ENCODE measurements at regions not wholly inside any gene's neighbourhood (a gene's known extent, or its start where the extent isn't known, plus 50 kb on each side); places are given as distances from the start of the nearest gene placed in this dataset.

GRCh38 chr6:14703586-14703985 is 542.3 kb upstream of the JARID2 start:
- H3K9me3 ChIP-seq (replicated peaks; ENCODE audit: control insufficient read depth, insufficient read depth, low read length), result no peaks in the 10 kb centered on the region; the same call in 2 of the 3 replicates
- WGBS (ENCODE audit: insufficient coverage, insufficient replicate concordance, low lambda C conversion rate, missing lambda C conversion rate), result 62% methylated on average over 5 of the region's 5 CpGs
- in situ Hi-C loops (cut with MboI) (no loop called here), intact Hi-C loops (cut with micrococcal nuclease; ENCODE audit: unreplicated experiment) (no loop called here)
- no TSS peak for BruUV-seq (replicated peaks)
- POLR2A ChIA-PET, result no interaction called here
- FAIRE-seq (no peak), ATAC-seq (no peak), DNase-seq (ENCODE audit: low read depth, low spot score) (no peak)
- H3K4me1 ChIP-seq (ENCODE audit: control insufficient read depth, insufficient read depth, low read length), result no peaks in the 10 kb centered on the region
- TF ChIP-seq TCF12 (IDR thresholded peaks at IDR 0.05; ENCODE audit: low read depth, low read length), result no peak
- no peak for TF ChIP-seq PAX8 (IDR thresholded peaks at IDR 0.05)
- TF ChIP-seq, protein P1, sequence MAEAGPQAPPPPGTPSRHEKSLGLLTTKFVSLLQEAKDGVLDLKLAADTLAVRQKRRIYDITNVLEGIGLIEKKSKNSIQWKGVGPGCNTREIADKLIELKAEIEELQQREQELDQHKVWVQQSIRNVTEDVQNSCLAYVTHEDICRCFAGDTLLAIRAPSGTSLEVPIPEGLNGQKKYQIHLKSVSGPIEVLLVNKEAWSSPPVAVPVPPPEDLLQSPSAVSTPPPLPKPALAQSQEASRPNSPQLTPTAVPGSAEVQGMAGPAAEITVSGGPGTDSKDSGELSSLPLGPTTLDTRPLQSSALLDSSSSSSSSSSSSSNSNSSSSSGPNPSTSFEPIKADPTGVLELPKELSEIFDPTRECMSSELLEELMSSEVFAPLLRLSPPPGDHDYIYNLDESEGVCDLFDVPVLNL (IDR thresholded peaks at IDR 0.05; ENCODE audit: low read depth, low read length), result no peak
- no peak for TF ChIP-seq JUNB (IDR thresholded peaks at IDR 0.05)
- no peak for TF ChIP-seq SIX5 (IDR thresholded peaks at IDR 0.05; ENCODE audit: low read depth, low read length, severe bottlenecking)
- TF ChIP-seq NR2C2 (IDR thresholded peaks at IDR 0.05; ENCODE audit: borderline replicate concordance, control insufficient read depth, insufficient read length, low read depth), result no peak
- TF ChIP-seq STAT3 (IDR thresholded peaks at IDR 0.05; ENCODE audit: low read depth, low read length), result no peak
- no peak for TF ChIP-seq NR2C1 (IDR thresholded peaks at IDR 0.05)
- TF ChIP-seq CBFB (IDR thresholded peaks at IDR 0.05; ENCODE audit: low read depth), result no peak
- no peak for TF ChIP-seq TARDBP (IDR thresholded peaks at IDR 0.05; ENCODE audit: borderline replicate concordance)
- TF ChIP-seq PAX5 (IDR thresholded peaks at IDR 0.05; ENCODE audit: borderline replicate concordance, low read depth, low read length), result no peak
- no peak for TF ChIP-seq IRF4 (IDR thresholded peaks at IDR 0.05; ENCODE audit: low read depth, low read length)
- no peak overlapping the region for H3K27ac ChIP-seq (ENCODE audit: control insufficient read depth, insufficient read depth)
- no peaks in the 10 kb centered on the region; the same call in 1 of the 2 replicates for H4K20me1 ChIP-seq (ENCODE audit: control insufficient read depth, insufficient read depth)
- no peaks in the 10 kb centered on the region for H3K36me3 ChIP-seq (ENCODE audit: control insufficient read depth in 2 of 2, insufficient read depth in 2 of 2, low read length in 1 of 2)
- H3K4me3 ChIP-seq, result no peak overlapping the region
- no peak overlapping the region for H3K4me2 ChIP-seq (ENCODE audit: control insufficient read depth, insufficient read depth)
- SMC1A ChIA-PET (ENCODE audit: uncharacterized antibody, unreplicated experiment), result interaction anchor here (0.9 to 1.9 kb wide), 6 partner anchors 11 to 58 kb away, joined by 3 to 5 read pairs (median 3); no protein-coding TSS in a partner anchor
- H2AFZ ChIP-seq (ENCODE audit: control insufficient read depth, low read depth, low read length), result no peak overlapping the region
- H3K9ac ChIP-seq (ENCODE audit: control insufficient read depth, insufficient read depth, low read length), result no peak overlapping the region
- H3K79me2 ChIP-seq (ENCODE audit: control insufficient read depth, insufficient read depth, low read length), result no peaks in the 10 kb centered on the region
- H3K27me3 ChIP-seq (replicated peaks in 1 of 2; ENCODE audit: control insufficient read depth in 2 of 2, insufficient read depth in 2 of 2, low read length in 1 of 2), result no peaks in the 10 kb centered on the region; a peak in 2 of 4 replicates
- RAD21 ChIA-PET (ENCODE audit: unreplicated experiment), result interaction anchor here (1.3 kb wide), 1 partner anchor 25 kb away, joined by 4 read pairs; no protein-coding TSS in a partner anchor
- CTCF ChIA-PET, result interaction anchor here (1.1 to 2.2 kb wide), 2 partner anchors 8 to 14 kb away, joined by 3 to 9 read pairs; no protein-coding TSS in a partner anchor

Measured in GM12878 (cell line).